H9 (cell line): ENCODE measurements at regions not wholly inside any gene's neighbourhood (a gene's known extent, or its start where the extent isn't known, plus 50 kb on each side); places are given as distances from the start of the nearest gene placed in this dataset.

Source experiments
- DNase-seq: peaks from one replicate; pipeline ENCODE4 v3.0.0-alpha.2; 2017
- H2AFZ ChIP-seq: one replicate; pipeline ENCODE4 v1.6.1; 2013; ENCODE audit warnings: mild to moderate bottlenecking, low read length, control low read depth, moderate library complexity
- H2AK5ac ChIP-seq: 2 replicates; pipeline ENCODE4 v1.6.1; 2013; ENCODE audit warnings: low read length, control low read depth, mixed read lengths; ENCODE audit not compliant: insufficient read length
- H2BK120ac ChIP-seq: one replicate; pipeline ENCODE4 v1.6.1; 2013; ENCODE audit warnings: low read depth, mild to moderate bottlenecking, low read length, control low read depth, inconsistent platforms; ENCODE audit not compliant: poor library complexity, severe bottlenecking
- H2BK12ac ChIP-seq: 2 replicates; pipeline ENCODE4 v1.6.1; 2013; ENCODE audit warnings: low read length, control low read depth, mixed read lengths, low read depth; ENCODE audit not compliant: insufficient read length
- H2BK15ac ChIP-seq: 2 replicates; pipeline ENCODE4 v1.6.1; 2013; ENCODE audit warnings: low read depth, low read length, control low read depth
- H2BK20ac ChIP-seq: one replicate; pipeline ENCODE4 v1.6.1; 2013; ENCODE audit warnings: low read depth, mild to moderate bottlenecking, low read length, control low read depth, inconsistent platforms; ENCODE audit not compliant: poor library complexity, severe bottlenecking
- H2BK5ac ChIP-seq: 2 replicates; pipeline ENCODE4 v1.6.1; 2013; ENCODE audit warnings: low read length, control low read depth, mixed read lengths; ENCODE audit not compliant: insufficient read length
- H3K14ac ChIP-seq: 2 replicates; pipeline ENCODE4 v1.6.1; 2013; ENCODE audit warnings: low read length, control low read depth; ENCODE audit not compliant: insufficient read depth
- H3K18ac ChIP-seq: 2 replicates; pipeline ENCODE4 v1.6.1; 2013; ENCODE audit warnings: low read depth, mild to moderate bottlenecking, mixed read lengths, low read length, control low read depth; ENCODE audit not compliant: insufficient read length
- H3K23ac ChIP-seq: 2 replicates; pipeline ENCODE4 v1.6.1; 2013; ENCODE audit warnings: low read length, control low read depth, mixed read lengths, low read depth; ENCODE audit not compliant: insufficient read length
- H3K23me2 ChIP-seq: 2 replicates; pipeline ENCODE4 v1.6.1; 2013; ENCODE audit warnings: low read depth, mild to moderate bottlenecking, mixed read lengths, low read length, control low read depth; ENCODE audit not compliant: insufficient read length, poor library complexity, severe bottlenecking
- H3K27ac ChIP-seq: 2 replicates; pipeline ENCODE4 v1.5.1; 2013; ENCODE audit warnings: low read length, control low read depth, mixed read lengths, low read depth; ENCODE audit not compliant: insufficient read length
- H3K27me3 ChIP-seq: 2 replicates; pipeline ENCODE4 v1.6.1; 2013; ENCODE audit warnings: low read length, control low read depth, inconsistent platforms; ENCODE audit not compliant: insufficient read depth
- H3K4ac ChIP-seq: 2 replicates; pipeline ENCODE4 v1.6.1; 2013; ENCODE audit warnings: low read depth, mild to moderate bottlenecking, control low read depth, inconsistent platforms, low read length, moderate library complexity
- H3K4me1 ChIP-seq: 2 replicates; pipeline ENCODE4 v1.6.1; 2013; ENCODE audit warnings: low read length, control low read depth, inconsistent platforms; ENCODE audit not compliant: insufficient read depth
- H3K4me2 ChIP-seq: 2 replicates; pipeline ENCODE4 v1.6.1; 2013; ENCODE audit warnings: low read length, control low read depth, mixed read lengths; ENCODE audit not compliant: insufficient read length, insufficient read depth
- H3K56ac ChIP-seq: 2 replicates; pipeline ENCODE4 v1.6.1; 2013; ENCODE audit warnings: low read depth, mild to moderate bottlenecking, mixed read lengths, low read length, control low read depth; ENCODE audit not compliant: insufficient read length
- H3K79me1 ChIP-seq: 2 replicates; pipeline ENCODE4 v1.6.1; 2013; ENCODE audit warnings: low read depth, mild to moderate bottlenecking, moderate library complexity, low read length, control low read depth, inconsistent platforms; ENCODE audit not compliant: insufficient read depth, poor library complexity, severe bottlenecking
- H3K79me2 ChIP-seq: 2 replicates; pipeline ENCODE4 v1.6.1; 2013; ENCODE audit warnings: low read length, control low read depth, inconsistent platforms; ENCODE audit not compliant: insufficient read depth
- H3K9ac ChIP-seq: 2 replicates; pipeline ENCODE4 v1.6.1; 2013; ENCODE audit warnings: low read length, control low read depth, mixed read lengths; ENCODE audit not compliant: insufficient read length; ENCODE audit errors: extremely low read depth
- H3K9me3 ChIP-seq: one replicate; pipeline ENCODE4 v1.6.1; 2013; ENCODE audit warnings: low read depth, low read length, inconsistent platforms; ENCODE audit not compliant: control insufficient read depth
- H3T11ph ChIP-seq: one replicate; pipeline ENCODE4 v1.6.1; 2013; ENCODE audit warnings: mild to moderate bottlenecking, low read length, control low read depth, inconsistent platforms
- H4K20me1 ChIP-seq: one replicate; pipeline ENCODE4 v1.6.1; 2013; ENCODE audit not compliant: control insufficient read depth, insufficient read length, insufficient read depth
- H4K5ac ChIP-seq: 2 replicates; pipeline ENCODE4 v1.6.1; 2013; ENCODE audit warnings: low read depth, mild to moderate bottlenecking, mixed read lengths, low read length, control low read depth; ENCODE audit not compliant: insufficient read length
- H4K8ac ChIP-seq: replicated peaks from 2 replicates; pipeline ENCODE4 v1.6.1; 2013; ENCODE audit warnings: low read length, control low read depth, mixed read lengths, low read depth; ENCODE audit not compliant: insufficient read length
- H4K91ac ChIP-seq: 2 replicates; pipeline ENCODE4 v1.6.1; 2013; ENCODE audit warnings: low read depth, mild to moderate bottlenecking, moderate library complexity, mixed read lengths, low read length, control low read depth; ENCODE audit not compliant: insufficient read length
- H3K27ac Mint-ChIP-seq, 3 experiments: 2 replicates in 2 of 3; 3 replicates in 1 of 3; pipeline ENCODE4 v1.8.0; 2020 to 2021; ENCODE audit warnings: mixed read lengths in 3 of 3, mild to moderate bottlenecking in 1 of 3, moderate library complexity in 1 of 3
- H3K27me3 Mint-ChIP-seq: 2 replicates; pipeline ENCODE4 v1.8.0; 2021; ENCODE audit warnings: low read depth, mild to moderate bottlenecking, moderate library complexity, mixed read lengths
- H3K36me3 Mint-ChIP-seq, 3 experiments: 2 replicates in 2 of 3; 3 replicates in 1 of 3; pipeline ENCODE4 v1.8.0; 2020 to 2021; ENCODE audit warnings: low read depth in 3 of 3, mixed read lengths in 3 of 3; ENCODE audit not compliant: insufficient read depth in 1 of 3
- H3K4me1 Mint-ChIP-seq, 2 experiments: 2 replicates each; pipeline ENCODE4 v1.8.0; 2020; ENCODE audit warnings: mixed read lengths in 2 of 2
- H3K4me3 Mint-ChIP-seq, 2 experiments: 2 replicates in 1 of 2; 3 replicates in 1 of 2; pipeline ENCODE4 v1.8.0; 2020 to 2021; ENCODE audit warnings: mild to moderate bottlenecking in 2 of 2, mixed read lengths in 2 of 2, moderate library complexity in 1 of 2
- H3K9me3 Mint-ChIP-seq, 2 experiments: 2 replicates in 1 of 2; 3 replicates in 1 of 2; pipeline ENCODE4 v1.8.0; 2020; ENCODE audit warnings: mild to moderate bottlenecking in 2 of 2, mixed read lengths in 2 of 2, moderate library complexity in 1 of 2
- WGBS: extraction: QIAGEN DNeasy Blood & Tissue Kit; methylation state at CpG from one replicate; pipeline ENCODE4 v1.1.7; 2013; ENCODE audit warnings: missing lambda C conversion rate, low lambda C conversion rate, mixed read lengths; ENCODE audit not compliant: insufficient read length; ENCODE audit errors: extremely low coverage; 5-methylcytosine and 5-hydroxymethylcytosine counted together
- TF ChIP-seq, protein P1 (sequence below): fragments of 200-600 bp; sonication (generic); conservative IDR thresholded peaks from 3 replicates; pipeline ENCODE4 v1.8.0; 2021; ENCODE audit warnings: antibody characterized with exemption, mild to moderate bottlenecking

DNA sequence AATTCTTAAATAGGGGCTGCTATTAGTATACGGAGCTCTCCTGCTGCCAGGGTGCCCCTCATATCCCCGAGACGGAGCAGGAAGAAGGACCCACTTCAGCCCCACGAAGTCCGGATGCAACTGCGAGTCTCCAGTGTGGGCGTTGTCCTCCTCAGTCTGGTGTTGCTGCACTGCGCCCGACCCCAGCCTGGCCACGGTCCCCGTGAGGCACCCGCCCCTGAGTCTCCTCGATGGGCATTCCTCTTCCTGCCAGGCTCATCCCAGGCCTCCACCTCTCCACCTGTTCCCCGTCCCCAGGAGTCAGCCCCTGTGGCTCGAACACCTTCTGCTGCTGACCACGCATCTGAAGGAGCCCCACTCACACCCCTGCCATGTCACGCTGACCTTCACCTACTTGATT, 68.1 kb upstream of the SFSWAP start:
- Mint-ChIP-seq H3K9me3 (no peaks in the 10 kb centered on the region; a peak in 3 of 5 replicates), H3K36me3 (peaks cover 0 to 3% (median 0%) of the 10 kb centered on the region in 3 experiments; a peak in 2 of 7 replicates), H3K4me3 (peak overlapping the region in 1 of 2 experiments; percentile 22; a peak in 1 of 5 replicates), H3K4me1 (peaks cover 22 to 33% of the 10 kb centered on the region in 2 experiments), H3K27me3 (peaks cover 14% of the 10 kb centered on the region), H3K27ac (no peak overlapping the region)
- Histone ChIP-seq H3K27ac (no peak overlapping the region), H3K9me3 (no peaks in the 10 kb centered on the region), H3K4me1 (peaks cover 5% of the 10 kb centered on the region; the same call in 1 of the 2 replicates), H3K4me2 (no peak overlapping the region), H2BK15ac (no peak overlapping the region), H2AK5ac (no peak overlapping the region), H3K79me1 (no peaks in the 10 kb centered on the region), H2AFZ (no peak overlapping the region), H4K8ac (no peak overlapping the region), H4K5ac (no peak overlapping the region), H3K18ac (no peak overlapping the region), H4K20me1 (no peaks in the 10 kb centered on the region), H3K27me3 (no peaks in the 10 kb centered on the region), H3K14ac (no peak overlapping the region), H3K79me2 (no peaks in the 10 kb centered on the region), H2BK120ac (no peak overlapping the region), H3K23ac (no peak overlapping the region), H4K91ac (no peak overlapping the region), H2BK5ac (no peak overlapping the region), H2BK12ac (no peak overlapping the region), H3K9ac (no peak overlapping the region), H3K23me2 (no peaks in the 10 kb centered on the region), H3K56ac (no peak overlapping the region), H3K4ac (no peak overlapping the region), H2BK20ac (no peak overlapping the region), H3T11ph (no peak overlapping the region)
- no CpG with 5 or more reads among the region's 17 CpGs for WGBS
- peak; percentile 22 for DNase-seq
- TF ChIP-seq, protein P1, sequence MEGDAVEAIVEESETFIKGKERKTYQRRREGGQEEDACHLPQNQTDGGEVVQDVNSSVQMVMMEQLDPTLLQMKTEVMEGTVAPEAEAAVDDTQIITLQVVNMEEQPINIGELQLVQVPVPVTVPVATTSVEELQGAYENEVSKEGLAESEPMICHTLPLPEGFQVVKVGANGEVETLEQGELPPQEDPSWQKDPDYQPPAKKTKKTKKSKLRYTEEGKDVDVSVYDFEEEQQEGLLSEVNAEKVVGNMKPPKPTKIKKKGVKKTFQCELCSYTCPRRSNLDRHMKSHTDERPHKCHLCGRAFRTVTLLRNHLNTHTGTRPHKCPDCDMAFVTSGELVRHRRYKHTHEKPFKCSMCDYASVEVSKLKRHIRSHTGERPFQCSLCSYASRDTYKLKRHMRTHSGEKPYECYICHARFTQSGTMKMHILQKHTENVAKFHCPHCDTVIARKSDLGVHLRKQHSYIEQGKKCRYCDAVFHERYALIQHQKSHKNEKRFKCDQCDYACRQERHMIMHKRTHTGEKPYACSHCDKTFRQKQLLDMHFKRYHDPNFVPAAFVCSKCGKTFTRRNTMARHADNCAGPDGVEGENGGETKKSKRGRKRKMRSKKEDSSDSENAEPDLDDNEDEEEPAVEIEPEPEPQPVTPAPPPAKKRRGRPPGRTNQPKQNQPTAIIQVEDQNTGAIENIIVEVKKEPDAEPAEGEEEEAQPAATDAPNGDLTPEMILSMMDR = no peak
